Type B pancreatic cell (in vitro differentiated cells): ENCODE measurements at regions not wholly inside any gene's neighbourhood (a gene's known extent, or its start where the extent isn't known, plus 50 kb on each side); places are given as distances from the start of the nearest gene placed in this dataset.

Experiments used
- DNase-seq: peaks from one replicate; pipeline ENCODE4 v3.0.0; 2021; ENCODE audit warnings: mixed read lengths; ENCODE audit not compliant: unreplicated experiment; ENCODE audit errors: extremely low spot score
- H3K27ac Mint-ChIP-seq: 2 replicates; pipeline ENCODE4 v1.8.0; 2021; ENCODE audit warnings: mild to moderate bottlenecking, mixed read lengths
- H3K27me3 Mint-ChIP-seq: 2 replicates; pipeline ENCODE4 v1.8.0; 2021; ENCODE audit warnings: mixed read lengths
- H3K36me3 Mint-ChIP-seq: 2 replicates; pipeline ENCODE4 v1.8.0; 2021; ENCODE audit warnings: mixed read lengths
- H3K4me1 Mint-ChIP-seq: one replicate; pipeline ENCODE4 v1.8.0; 2021; ENCODE audit warnings: mixed read lengths; ENCODE audit not compliant: unreplicated experiment
- H3K4me3 Mint-ChIP-seq: 2 replicates; pipeline ENCODE4 v1.8.0; 2021; ENCODE audit warnings: mild to moderate bottlenecking, mixed read lengths
- H3K9me3 Mint-ChIP-seq: 2 replicates; pipeline ENCODE4 v1.8.0; 2021; ENCODE audit warnings: mixed read lengths
- TF ChIP-seq, protein P1 (sequence below): fragments of 200-600 bp; sonication (generic); conservative IDR thresholded peaks from 2 replicates; pipeline ENCODE4 v1.5.0; 2021; ENCODE audit warnings: antibody characterized with exemption, mild to moderate bottlenecking

GRCh38 chr16:85463672-85464382, 149.3 kb upstream of the GSE1 start:
- H3K36me3 Mint-ChIP-seq, result no peaks in the 10 kb centered on the region
- peaks cover 48% of the 10 kb centered on the region for H3K4me1 Mint-ChIP-seq
- no peak for DNase-seq
- peak overlapping the region; percentile 51 for H3K4me3 Mint-ChIP-seq
- no peaks in the 10 kb centered on the region for H3K27me3 Mint-ChIP-seq
- H3K9me3 Mint-ChIP-seq, result no peaks in the 10 kb centered on the region
- no peak overlapping the region for H3K27ac Mint-ChIP-seq
- TF ChIP-seq, protein P1, sequence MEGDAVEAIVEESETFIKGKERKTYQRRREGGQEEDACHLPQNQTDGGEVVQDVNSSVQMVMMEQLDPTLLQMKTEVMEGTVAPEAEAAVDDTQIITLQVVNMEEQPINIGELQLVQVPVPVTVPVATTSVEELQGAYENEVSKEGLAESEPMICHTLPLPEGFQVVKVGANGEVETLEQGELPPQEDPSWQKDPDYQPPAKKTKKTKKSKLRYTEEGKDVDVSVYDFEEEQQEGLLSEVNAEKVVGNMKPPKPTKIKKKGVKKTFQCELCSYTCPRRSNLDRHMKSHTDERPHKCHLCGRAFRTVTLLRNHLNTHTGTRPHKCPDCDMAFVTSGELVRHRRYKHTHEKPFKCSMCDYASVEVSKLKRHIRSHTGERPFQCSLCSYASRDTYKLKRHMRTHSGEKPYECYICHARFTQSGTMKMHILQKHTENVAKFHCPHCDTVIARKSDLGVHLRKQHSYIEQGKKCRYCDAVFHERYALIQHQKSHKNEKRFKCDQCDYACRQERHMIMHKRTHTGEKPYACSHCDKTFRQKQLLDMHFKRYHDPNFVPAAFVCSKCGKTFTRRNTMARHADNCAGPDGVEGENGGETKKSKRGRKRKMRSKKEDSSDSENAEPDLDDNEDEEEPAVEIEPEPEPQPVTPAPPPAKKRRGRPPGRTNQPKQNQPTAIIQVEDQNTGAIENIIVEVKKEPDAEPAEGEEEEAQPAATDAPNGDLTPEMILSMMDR, result no peak

DNA sequence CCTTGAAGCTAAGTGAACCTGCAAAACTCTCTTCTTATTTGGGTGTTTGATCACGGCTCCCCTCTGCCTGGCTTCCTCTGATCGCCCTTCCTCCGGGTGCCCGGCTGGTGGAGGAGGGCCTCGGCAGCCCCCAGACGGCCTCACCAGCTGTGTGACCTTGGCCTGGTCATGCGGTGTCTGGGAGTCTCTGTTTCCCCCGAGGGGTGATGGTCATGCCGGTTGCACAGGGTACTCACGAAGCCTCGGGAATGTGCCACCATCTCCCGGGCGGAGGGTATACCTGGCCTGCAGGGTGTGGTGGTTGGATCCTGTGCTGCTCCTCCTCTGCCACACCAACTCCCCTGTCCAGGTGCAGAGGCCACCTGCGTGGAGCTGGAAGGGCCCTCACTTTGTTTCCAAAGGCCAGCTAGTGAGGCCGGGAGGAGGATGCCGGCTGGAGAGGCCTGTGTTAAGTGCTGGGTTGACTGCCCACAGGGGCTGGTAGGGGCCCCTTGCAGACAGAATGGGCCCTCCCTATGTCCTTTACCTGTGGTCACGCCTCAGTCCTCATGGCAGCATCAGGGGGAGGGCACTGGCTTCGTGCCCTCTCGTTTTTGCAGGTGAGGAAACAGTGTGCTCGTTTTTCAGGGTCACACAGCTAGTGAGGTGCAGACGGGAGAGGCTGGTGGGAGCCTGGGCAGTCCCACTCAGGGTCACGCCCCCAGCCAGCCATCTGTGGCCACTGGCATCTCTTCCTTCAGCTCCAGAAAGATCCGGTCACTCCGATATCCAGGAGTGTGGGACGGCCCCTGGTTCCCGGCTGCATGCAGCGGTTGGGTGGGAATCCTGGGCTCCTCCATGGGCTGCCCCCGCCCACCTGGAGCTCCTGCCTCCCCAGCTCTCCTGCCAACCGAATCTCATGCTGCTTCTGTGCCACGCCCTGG, 148.5 kb upstream of the GSE1 start:
- TF ChIP-seq, protein P1, result no peak
- Mint-ChIP-seq H3K27ac (no peak overlapping the region), H3K27me3 (no peaks in the 10 kb centered on the region), H3K4me3 (peak overlapping the region; percentile 42), H3K9me3 (no peaks in the 10 kb centered on the region), H3K4me1 (peaks cover 48% of the 10 kb centered on the region), H3K36me3 (no peaks in the 10 kb centered on the region)
- no peak for DNase-seq

- H3K36me3 Mint-ChIP-seq, result no peaks in the 10 kb centered on the region
- no peak overlapping the region for H3K27ac Mint-ChIP-seq
- H3K9me3 Mint-ChIP-seq, result no peaks in the 10 kb centered on the region
- peak overlapping the region; percentile 62 for H3K4me3 Mint-ChIP-seq
- no peak for DNase-seq
- H3K4me1 Mint-ChIP-seq, result peaks cover 40% of the 10 kb centered on the region
- TF ChIP-seq, protein P1, result no peak
- H3K27me3 Mint-ChIP-seq, result no peaks in the 10 kb centered on the region
These were observed 147.5 kb upstream of the GSE1 start for GRCh38 chr16:85465328-85466303.

GRCh38 chr16:85466304-85466700, 146.8 kb upstream of the GSE1 start:
- DNase-seq, result no peak
- Mint-ChIP-seq H3K27ac (no peak overlapping the region), H3K27me3 (no peaks in the 10 kb centered on the region), H3K36me3 (no peaks in the 10 kb centered on the region), H3K4me1 (peaks cover 36% of the 10 kb centered on the region), H3K9me3 (no peaks in the 10 kb centered on the region), H3K4me3 (no peak overlapping the region)
- TF ChIP-seq, protein P1, result no peak

- no peaks in the 10 kb centered on the region for H3K36me3 Mint-ChIP-seq
- H3K4me1 Mint-ChIP-seq, result peaks cover 40% of the 10 kb centered on the region
- H3K27me3 Mint-ChIP-seq, result no peaks in the 10 kb centered on the region
- no peaks in the 10 kb centered on the region for H3K9me3 Mint-ChIP-seq
- no peak overlapping the region for H3K27ac Mint-ChIP-seq
- TF ChIP-seq, protein P1, result no peak
- DNase-seq, result no peak
- H3K4me3 Mint-ChIP-seq, result no peak overlapping the region
These were observed 146.1 kb upstream of the GSE1 start for GRCh38 chr16:85466989-85467388.
